Astrocyte of the spinal cord (primary cell): ENCODE measurements at regions not wholly inside any gene's neighbourhood (a gene's known extent, or its start where the extent isn't known, plus 50 kb on each side); places are given as distances from the start of the nearest gene placed in this dataset.
"Not testable (repeated sequence)": the region's sequence is repeated elsewhere in the genome, so short reads cannot be mapped to it uniquely, and the experiment has no call there.

Experiments
- DNase-seq: peaks from one replicate; pipeline ENCODE4 v3.0.0; 2011; ENCODE audit warnings: low read depth, low spot score
- H3K4me3 ChIP-seq: 2 replicates; pipeline ENCODE4 v1.5.1; 2011; ENCODE audit warnings: low read depth, mild to moderate bottlenecking, low read length, moderate library complexity
- CTCF ChIP-seq: IDR thresholded peaks from 2 replicates; pipeline ENCODE4 v1.5.1; 2012; ENCODE audit warnings: low read depth, mild to moderate bottlenecking, low read length, inconsistent platforms
- in situ Hi-C: cut with HindIII; loops from 2 replicates; pipeline ENCODE4 v1.10.0; 2017; ENCODE audit warnings: low sequenced_read_pairs

GRCh38 chr7:15816835-15817426 is 130.4 kb upstream of the MEOX2 start:
- H3K4me3 ChIP-seq, result no peak overlapping the region
- DNase-seq, result no peak
- in situ Hi-C loops, result no loop called here
- no peak for TF ChIP-seq CTCF

GRCh38 chr7:15813448-15813847 is 127.0 kb upstream of the MEOX2 start:
- in situ Hi-C loops, result no loop called here
- TF ChIP-seq CTCF, result no peak
- no peak for DNase-seq
- no peak overlapping the region for H3K4me3 ChIP-seq

GRCh38 chr7:15810383-15810782 is 123.9 kb upstream of the MEOX2 start:
- DNase-seq, H3K4me3 ChIP-seq, in situ Hi-C loops: not testable (repeated sequence)

GRCh38 chr7:15809936-15810335 is 123.5 kb upstream of the MEOX2 start:
- DNase-seq, H3K4me3 ChIP-seq, in situ Hi-C loops: not testable (repeated sequence)

- no peak for DNase-seq
- in situ Hi-C loops, result no loop called here
- TF ChIP-seq CTCF, result no peak
- no peak overlapping the region for H3K4me3 ChIP-seq
Observed at GRCh38 chr7:15805891-15806290, 119.4 kb upstream of the MEOX2 start.

- TF ChIP-seq CTCF, result no peak
- DNase-seq, result peak; percentile 9
- no peak overlapping the region for H3K4me3 ChIP-seq
- in situ Hi-C loops, result no loop called here
Observed at GRCh38 chr7:15802425-15802824, 115.9 kb upstream of the MEOX2 start.

GRCh38 chr7:15801551-15801950 is 115.1 kb upstream of the MEOX2 start:
- TF ChIP-seq CTCF, result no peak
- H3K4me3 ChIP-seq, result no peak overlapping the region
- in situ Hi-C loops, result no loop called here
- peak; percentile 89 for DNase-seq

GRCh38 chr7:15801041-15801440 is 114.6 kb upstream of the MEOX2 start:
- no peak overlapping the region for H3K4me3 ChIP-seq
- peak; percentile 56 for DNase-seq
- in situ Hi-C loops, result no loop called here
- no peak for TF ChIP-seq CTCF
